ENCODE measurements at regions not wholly inside any gene's neighbourhood (a gene's known extent, or its start where the extent isn't known, plus 50 kb on each side); places are given as distances from the start of the nearest gene placed in this dataset.
"Not testable (repeated sequence)": the region's sequence is repeated elsewhere in the genome, so short reads cannot be mapped to it uniquely, and the experiment has no call there.

DNA sequence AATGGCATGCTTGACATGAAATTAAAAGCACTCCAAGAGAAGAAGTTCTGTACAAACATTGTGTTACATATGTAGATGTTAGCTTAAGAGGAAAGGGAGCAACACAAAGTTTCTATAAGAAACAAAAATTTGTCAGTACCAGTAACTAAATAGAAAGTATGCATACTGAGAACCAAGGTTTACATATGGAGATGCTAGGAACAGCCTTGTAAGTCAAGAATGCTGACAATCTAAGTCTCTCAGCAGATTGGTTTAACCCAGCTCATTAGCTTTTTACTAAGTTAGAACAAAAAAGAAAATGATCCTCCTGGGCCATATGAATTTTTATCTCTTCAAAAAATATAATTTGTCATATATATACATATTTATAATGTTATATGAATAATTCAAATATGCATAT, 2022.1 kb upstream of the ACO1 start:
- no peak overlapping the region for H3K4me3 ChIP-seq
- no peaks in the 10 kb centered on the region for H3K4me1 ChIP-seq
- TF ChIP-seq POLR2A (IDR thresholded peaks at IDR 0.05), result no peak
- TF ChIP-seq, protein P1, sequence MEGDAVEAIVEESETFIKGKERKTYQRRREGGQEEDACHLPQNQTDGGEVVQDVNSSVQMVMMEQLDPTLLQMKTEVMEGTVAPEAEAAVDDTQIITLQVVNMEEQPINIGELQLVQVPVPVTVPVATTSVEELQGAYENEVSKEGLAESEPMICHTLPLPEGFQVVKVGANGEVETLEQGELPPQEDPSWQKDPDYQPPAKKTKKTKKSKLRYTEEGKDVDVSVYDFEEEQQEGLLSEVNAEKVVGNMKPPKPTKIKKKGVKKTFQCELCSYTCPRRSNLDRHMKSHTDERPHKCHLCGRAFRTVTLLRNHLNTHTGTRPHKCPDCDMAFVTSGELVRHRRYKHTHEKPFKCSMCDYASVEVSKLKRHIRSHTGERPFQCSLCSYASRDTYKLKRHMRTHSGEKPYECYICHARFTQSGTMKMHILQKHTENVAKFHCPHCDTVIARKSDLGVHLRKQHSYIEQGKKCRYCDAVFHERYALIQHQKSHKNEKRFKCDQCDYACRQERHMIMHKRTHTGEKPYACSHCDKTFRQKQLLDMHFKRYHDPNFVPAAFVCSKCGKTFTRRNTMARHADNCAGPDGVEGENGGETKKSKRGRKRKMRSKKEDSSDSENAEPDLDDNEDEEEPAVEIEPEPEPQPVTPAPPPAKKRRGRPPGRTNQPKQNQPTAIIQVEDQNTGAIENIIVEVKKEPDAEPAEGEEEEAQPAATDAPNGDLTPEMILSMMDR (IDR thresholded peaks at IDR 0.05), result no peak
- H3K27ac ChIP-seq, result no peak overlapping the region
- H3K36me3 ChIP-seq, result no peaks in the 10 kb centered on the region
- DNase-seq (no peak), ATAC-seq (no peak)
- H3K9me3 ChIP-seq, result no peaks in the 10 kb centered on the region
- intact Hi-C loops (cut with DNase I), result loop anchor here in 1 of 10 donors (10.0 kb wide), 1 partner anchor 62 kb away; no protein-coding TSS in a partner anchor
- H3K27me3 ChIP-seq, result no peaks in the 10 kb centered on the region

DNA sequence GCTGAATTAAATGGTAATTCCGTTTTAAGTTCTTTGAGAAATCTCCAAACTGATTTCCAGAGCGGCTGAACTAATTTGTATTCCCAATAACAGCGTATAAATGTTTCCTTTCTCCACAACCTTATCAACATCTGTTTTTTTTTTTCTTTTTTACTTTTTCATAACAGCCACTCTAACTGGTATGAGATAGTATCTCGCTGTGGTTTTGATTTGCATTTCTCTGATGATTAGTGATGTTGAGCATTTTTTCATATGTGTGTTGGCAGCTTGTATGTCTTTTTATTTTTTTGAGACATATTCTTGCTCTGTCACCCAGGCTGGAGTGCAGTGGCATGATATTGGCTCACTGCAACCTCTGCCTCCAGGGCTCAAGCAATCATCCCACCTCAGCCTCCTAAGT, 2018.3 kb upstream of the ACO1 start:
- H3K9me3 ChIP-seq, H3K27me3 ChIP-seq, H3K4me3 ChIP-seq, H3K36me3 ChIP-seq, ATAC-seq, DNase-seq, H3K4me1 ChIP-seq, H3K27ac ChIP-seq: not testable (repeated sequence)
- intact Hi-C loops (cut with DNase I), result loop anchor here in 1 of 10 donors (10.0 kb wide), 1 partner anchor 59 kb away; no protein-coding TSS in a partner anchor
- 82 to 87% (median 83%) methylated on average over 4 of the region's 4 CpGs for WGBS, 4 donors

DNA sequence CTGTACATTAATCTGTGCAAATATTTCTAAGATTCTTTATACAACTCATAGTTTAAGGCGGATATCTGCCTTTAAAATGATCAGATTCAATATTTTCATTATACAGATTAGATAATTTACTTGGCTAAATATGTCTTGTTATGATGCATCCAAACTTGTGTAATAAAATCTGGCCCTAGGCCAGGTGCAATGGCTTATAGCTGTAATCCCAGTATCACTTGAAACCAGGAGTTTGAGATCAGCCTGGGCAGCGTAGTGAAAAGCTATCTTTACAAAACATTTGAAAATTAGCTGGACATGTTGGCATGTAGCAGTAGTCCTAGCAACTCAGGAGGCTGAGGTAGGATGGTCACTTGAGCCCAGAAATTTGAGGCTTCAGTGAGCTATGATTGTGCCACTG, 2002.2 kb upstream of the ACO1 start:
- Histone ChIP-seq H3K4me3 (no peak overlapping the region), H3K4me1 (no peaks in the 10 kb centered on the region), H3K27me3 (no peaks in the 10 kb centered on the region), H3K36me3 (no peaks in the 10 kb centered on the region), H3K27ac (no peak overlapping the region), H3K9me3 (no peaks in the 10 kb centered on the region)
- no peak for DNase-seq
- WGBS, 4 donors, result 59 to 70% (median 65%) methylated on average over 2 of the region's 2 CpGs
- no peak for ATAC-seq
- TF ChIP-seq, protein P1 (IDR thresholded peaks at IDR 0.05), result no peak
- no peak for TF ChIP-seq POLR2A (IDR thresholded peaks at IDR 0.05)
- intact Hi-C loops (cut with DNase I), result loop anchor here in 1 of 10 donors (10.0 kb wide), 1 partner anchor 57 kb away; no protein-coding TSS in a partner anchor

DNA sequence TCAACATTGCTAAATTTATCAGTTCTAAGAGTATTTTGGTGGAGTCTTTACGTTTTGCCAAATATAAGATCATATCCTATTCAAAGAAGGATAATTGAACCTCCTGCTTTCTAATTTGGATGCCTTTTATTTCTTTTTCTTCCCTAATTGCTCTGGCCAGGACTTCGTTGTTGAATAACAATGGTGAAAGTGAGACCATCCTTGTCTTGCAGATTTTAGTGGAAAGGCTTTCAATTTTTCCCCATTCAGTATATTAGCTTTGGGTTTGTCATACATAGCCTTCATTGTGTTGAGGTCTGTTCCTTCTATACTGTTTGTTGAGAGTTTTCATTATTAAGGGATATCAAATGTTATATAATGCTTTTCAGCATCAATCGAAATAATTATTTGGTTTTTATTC, 1974.2 kb upstream of the ACO1 start:
- peaks cover 0 to 41% (median 16%) of the 10 kb centered on the region in 12 donors for H3K9me3 ChIP-seq

More for the DNA sequence above, 1974.2 kb upstream of the ACO1 start:
- intact Hi-C loops (cut with DNase I), result loop anchor here in 1 of 10 donors (10.0 kb wide), 1 partner anchor 55 kb away; no protein-coding TSS in a partner anchor
- no peak for ATAC-seq
- no peaks in the 10 kb centered on the region for H3K27me3 ChIP-seq
- no peak overlapping the region for H3K4me3 ChIP-seq
- no peaks in the 10 kb centered on the region for H3K36me3 ChIP-seq
- H3K4me1 ChIP-seq, result no peaks in the 10 kb centered on the region
- DNase-seq, result no peak
- TF ChIP-seq POLR2A (IDR thresholded peaks at IDR 0.05), result no peak
- TF ChIP-seq, protein P1 (IDR thresholded peaks at IDR 0.05), result no peak
- 63 to 68% (median 66%) methylated on average over 3 of the region's 3 CpGs for WGBS, 4 donors
- H3K27ac ChIP-seq, result no peak overlapping the region
